Endothelial cell of umbilical vein (primary cell): ENCODE measurements at regions not wholly inside any gene's neighbourhood (a gene's known extent, or its start where the extent isn't known, plus 50 kb on each side); places are given as distances from the start of the nearest gene placed in this dataset.

Experiments used
- EZH2 ChIP-seq: IDR thresholded peaks from 2 replicates; pipeline ENCODE4 v1.6.1; 2012; ENCODE audit warnings: borderline replicate concordance, low read depth, mild to moderate bottlenecking, moderate library complexity, low read length, inconsistent platforms; ENCODE audit not compliant: severe bottlenecking
- FOS ChIP-seq: IDR thresholded peaks from 2 replicates; pipeline ENCODE4 v1.6.1; 2011; ENCODE audit warnings: mild to moderate bottlenecking, low read length, moderate library complexity, borderline replicate concordance; ENCODE audit not compliant: insufficient read depth
- GATA2 ChIP-seq: IDR thresholded peaks from 2 replicates; pipeline ENCODE4 v1.7.0; 2011; ENCODE audit warnings: low read depth, mild to moderate bottlenecking, moderate library complexity, mixed read lengths, low read length; ENCODE audit not compliant: insufficient read length, insufficient read depth
- JUN ChIP-seq: IDR thresholded peaks from 2 replicates; pipeline ENCODE4 v1.6.1; 2011; ENCODE audit warnings: borderline replicate concordance, low read depth; ENCODE audit not compliant: insufficient read length, insufficient read depth
- MAX ChIP-seq: IDR thresholded peaks from 2 replicates; pipeline ENCODE4 v1.6.1; 2011; ENCODE audit not compliant: insufficient read depth, insufficient read length
- MYC ChIP-seq: IDR thresholded peaks from one replicate; pipeline ENCODE4 v1.6.1; 2011; ENCODE audit warnings: mild to moderate bottlenecking, low read depth, low read length
- POLR2A ChIP-seq: IDR thresholded peaks from 2 replicates; pipeline ENCODE4 v1.6.1; 2012; ENCODE audit warnings: low read depth, mild to moderate bottlenecking, control low read depth, low read length
- POLR2AphosphoS5 ChIP-seq: IDR thresholded peaks from 2 replicates; pipeline ENCODE4 v1.6.1; 2012; ENCODE audit warnings: low read depth, mild to moderate bottlenecking, control low read depth, low read length, moderate library complexity; ENCODE audit not compliant: insufficient read depth
- TF ChIP-seq, protein P1 (sequence below), 2 donors: IDR thresholded peaks; 1 replicate in 1 of 2; 2 replicates in 1 of 2; pipeline ENCODE4 v1.5.1; 2011; ENCODE audit warnings: low read length in 2 of 2, mild to moderate bottlenecking in 2 of 2, moderate library complexity in 2 of 2, control low read depth in 1 of 2, inconsistent platforms in 1 of 2, low read depth in 1 of 2; ENCODE audit not compliant: insufficient read depth in 1 of 2; ENCODE audit errors: extremely low read depth in 1 of 2

GRCh38 chr1:24266998-24267397, 52.2 kb upstream of the GRHL3 start:
- TF ChIP-seq, protein P1, sequence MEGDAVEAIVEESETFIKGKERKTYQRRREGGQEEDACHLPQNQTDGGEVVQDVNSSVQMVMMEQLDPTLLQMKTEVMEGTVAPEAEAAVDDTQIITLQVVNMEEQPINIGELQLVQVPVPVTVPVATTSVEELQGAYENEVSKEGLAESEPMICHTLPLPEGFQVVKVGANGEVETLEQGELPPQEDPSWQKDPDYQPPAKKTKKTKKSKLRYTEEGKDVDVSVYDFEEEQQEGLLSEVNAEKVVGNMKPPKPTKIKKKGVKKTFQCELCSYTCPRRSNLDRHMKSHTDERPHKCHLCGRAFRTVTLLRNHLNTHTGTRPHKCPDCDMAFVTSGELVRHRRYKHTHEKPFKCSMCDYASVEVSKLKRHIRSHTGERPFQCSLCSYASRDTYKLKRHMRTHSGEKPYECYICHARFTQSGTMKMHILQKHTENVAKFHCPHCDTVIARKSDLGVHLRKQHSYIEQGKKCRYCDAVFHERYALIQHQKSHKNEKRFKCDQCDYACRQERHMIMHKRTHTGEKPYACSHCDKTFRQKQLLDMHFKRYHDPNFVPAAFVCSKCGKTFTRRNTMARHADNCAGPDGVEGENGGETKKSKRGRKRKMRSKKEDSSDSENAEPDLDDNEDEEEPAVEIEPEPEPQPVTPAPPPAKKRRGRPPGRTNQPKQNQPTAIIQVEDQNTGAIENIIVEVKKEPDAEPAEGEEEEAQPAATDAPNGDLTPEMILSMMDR (IDR thresholded peaks at IDR 0.05; ENCODE audit: extremely low read depth in 1 of 2, insufficient read depth in 1 of 2, low read depth in 1 of 2, low read length in 2 of 2), result no peak
- no peak for TF ChIP-seq EZH2
- TF ChIP-seq POLR2A, result no peak
- no peak for TF ChIP-seq JUN
- TF ChIP-seq MYC, result no peak
- no peak for TF ChIP-seq FOS
- no peak for TF ChIP-seq POLR2AphosphoS5
- TF ChIP-seq GATA2, result no peak
- no peak for TF ChIP-seq MAX
